ENCODE measurements at regions not wholly inside any gene's neighbourhood (a gene's known extent, or its start where the extent isn't known, plus 50 kb on each side); places are given as distances from the start of the nearest gene placed in this dataset.

GRCh38 chr7:109844362-109844761, 1246.6 kb upstream of the LRRN3 start:
- Histone ChIP-seq H3K4me3 (no peak overlapping the region), H3K36me3 (replicated peaks in 1 of 2; ENCODE audit: insufficient read depth in 1 of 2, low read depth in 2 of 2) (no peaks in the 10 kb centered on the region), H3K9me3 (no peaks in the 10 kb centered on the region), H3K4me1 (no peaks in the 10 kb centered on the region), H3K27ac (no peak overlapping the region), H3K27me3 (no peaks in the 10 kb centered on the region)
- DNase-seq (peak in 2 of 4 donors; percentile 3 to 6), ATAC-seq (no peak)
- intact Hi-C loops (cut with DNase I), result no loop called here
- no peak for TF ChIP-seq POLR2A (IDR thresholded peaks at IDR 0.05)
- TF ChIP-seq CTCF (IDR thresholded peaks at IDR 0.05), result peak in 6 of 7 experiments; percentile 38 to 60 (median 50)

- Histone ChIP-seq H3K4me1 (no peaks in the 10 kb centered on the region), H3K4me3 (no peak overlapping the region), H3K9me3 (no peaks in the 10 kb centered on the region), H3K27ac (no peak overlapping the region), H3K27me3 (no peaks in the 10 kb centered on the region), H3K36me3 (replicated peaks in 1 of 2; ENCODE audit: insufficient read depth in 1 of 2, low read depth in 2 of 2) (no peaks in the 10 kb centered on the region)
- ATAC-seq (no peak), DNase-seq (no peak)
- intact Hi-C loops (cut with DNase I), result no loop called here
- TF ChIP-seq CTCF (IDR thresholded peaks at IDR 0.05), result no peak
- TF ChIP-seq POLR2A (IDR thresholded peaks at IDR 0.05), result no peak
Measured at GRCh38 chr7:109864230-109864629, 1226.7 kb upstream of the LRRN3 start.

- Histone ChIP-seq H3K36me3 (replicated peaks in 1 of 2; ENCODE audit: insufficient read depth in 1 of 2, low read depth in 2 of 2) (no peaks in the 10 kb centered on the region), H3K4me1 (no peaks in the 10 kb centered on the region), H3K9me3 (no peaks in the 10 kb centered on the region), H3K4me3 (no peak overlapping the region), H3K27me3 (no peaks in the 10 kb centered on the region), H3K27ac (no peak overlapping the region)
- intact Hi-C loops (cut with DNase I), result no loop called here
- 19 to 22% methylated on average over 1 of the region's 1 CpG for WGBS, 2 donors
- ATAC-seq, result no peak
- no peak for TF ChIP-seq CTCF (IDR thresholded peaks at IDR 0.05)
- no peak for TF ChIP-seq POLR2A (IDR thresholded peaks at IDR 0.05)
- DNase-seq, result no peak
Measured at GRCh38 chr7:109868215-109868860, 1222.6 kb upstream of the LRRN3 start.

GRCh38 chr7:109873296-109873695, 1217.6 kb upstream of the LRRN3 start:
- H3K36me3 ChIP-seq (replicated peaks in 1 of 2; ENCODE audit: insufficient read depth in 1 of 2, low read depth in 2 of 2), result no peaks in the 10 kb centered on the region
- ATAC-seq, result no peak
- 56 to 64% methylated on average over 4 of the region's 4 CpGs for WGBS, 2 donors
- H3K9me3 ChIP-seq, result no peaks in the 10 kb centered on the region
- peak in 2 of 4 donors; percentile 16 to 24 for DNase-seq
- H3K27ac ChIP-seq, result no peak overlapping the region
- TF ChIP-seq POLR2A (IDR thresholded peaks at IDR 0.05) (no peak), CTCF (IDR thresholded peaks at IDR 0.05) (no peak)
- H3K27me3 ChIP-seq, result no peaks in the 10 kb centered on the region
- no peak overlapping the region for H3K4me3 ChIP-seq
- intact Hi-C loops (cut with DNase I), result no loop called here
- no peaks in the 10 kb centered on the region for H3K4me1 ChIP-seq

GRCh38 chr7:109879287-109879828, 1211.6 kb upstream of the LRRN3 start:
- DNase-seq (no peak), ATAC-seq (no peak)
- intact Hi-C loops (cut with DNase I), result no loop called here
- no peak for TF ChIP-seq CTCF (IDR thresholded peaks at IDR 0.05)
- TF ChIP-seq POLR2A (IDR thresholded peaks at IDR 0.05), result no peak
- H3K36me3 ChIP-seq (replicated peaks in 1 of 2; ENCODE audit: insufficient read depth in 1 of 2, low read depth in 2 of 2), result no peaks in the 10 kb centered on the region
- H3K4me3 ChIP-seq, result no peak overlapping the region
- WGBS, 2 donors, result 29 to 32% methylated on average over 4 of the region's 4 CpGs
- no peaks in the 10 kb centered on the region for H3K9me3 ChIP-seq
- no peak overlapping the region for H3K27ac ChIP-seq
- H3K4me1 ChIP-seq, result no peaks in the 10 kb centered on the region
- H3K27me3 ChIP-seq, result no peaks in the 10 kb centered on the region

Data from body of pancreas (tissue), 4 donors.